Endothelial cell of umbilical vein (primary cell): ENCODE measurements at regions not wholly inside any gene's neighbourhood (a gene's known extent, or its start where the extent isn't known, plus 50 kb on each side); places are given as distances from the start of the nearest gene placed in this dataset.

Source experiments
- BruUV-seq: library from RNA; stranded (reverse); fragments of 400-500 nt; replicated peaks from 2 replicates; lab custom pipeline; 2021; lab: Mats Ljungman, UMichigan
- CTCF ChIA-PET: fragments of 300-600, 350-600 bp; sonication (Branson Sonifier 250); formaldehyde crosslinking; loops from one replicate; lab custom pipeline; 2021; ENCODE audit warnings: antibody characterized with exemption, inconsistent platforms; lab: Charles Lee
- POLR2A ChIA-PET: fragments of 300-600, 350-600 bp; sonication (Branson Sonifier 250); formaldehyde crosslinking; loops from one replicate; lab custom pipeline; 2021; ENCODE audit warnings: antibody characterized with exemption, inconsistent platforms; lab: Charles Lee
- DNase-seq: peaks from one replicate; pipeline ENCODE4 v3.0.0-alpha.2; 2011; ENCODE audit warnings: low read depth, low spot score
- FAIRE-seq: peaks from 2 replicates; lab custom pipeline; 2011; peaks lifted over from hg19 to GRCh38; lab: Jason Lieb, UNC
- H2AFZ ChIP-seq: 2 replicates; pipeline ENCODE4 v1.6.0; 2012; ENCODE audit warnings: low read depth, low read length, control low read depth, inconsistent platforms
- H3K27ac ChIP-seq: 2 replicates; pipeline ENCODE4 v1.5.1; 2011; ENCODE audit warnings: low read depth, mild to moderate bottlenecking, control low read depth, low read length, moderate library complexity; ENCODE audit not compliant: insufficient read depth
- H3K27me3 ChIP-seq, 2 experiments: 2 replicates each; pipeline versions ENCODE4 v1.6.0 to v1.6.1; 2011; ENCODE audit warnings: low read length in 2 of 2, mixed read lengths in 1 of 2; ENCODE audit not compliant: control insufficient read depth in 2 of 2, insufficient read depth in 2 of 2
- H3K36me3 ChIP-seq, 2 experiments: 2 replicates in 1 of 2; 3 replicates in 1 of 2; pipeline ENCODE4 v1.5.1; 2011; ENCODE audit warnings: low read length in 2 of 2, mild to moderate bottlenecking in 1 of 2, moderate library complexity in 1 of 2; ENCODE audit not compliant: control insufficient read depth in 2 of 2, insufficient read depth in 2 of 2; ENCODE audit errors: extremely low read depth in 1 of 2
- H3K4me1 ChIP-seq: 3 replicates; pipeline ENCODE4 v1.5.1; 2011; ENCODE audit warnings: mild to moderate bottlenecking, low read length; ENCODE audit not compliant: control insufficient read depth, insufficient read depth; ENCODE audit errors: extremely low read depth
- H3K4me2 ChIP-seq: 2 replicates; pipeline ENCODE4 v1.6.1; 2011; ENCODE audit warnings: low read length, control low read depth, mixed read lengths; ENCODE audit not compliant: insufficient read depth
- H3K4me3 ChIP-seq, 3 experiments: fragments of 200-600 bp in 1 of 3; sonication (generic), shearing (Covaris generic) in 1 of 3; replicated peaks in 1 of 3; 2 replicates each; pipeline ENCODE4 v1.5.1; 2011 to 2016; ENCODE audit warnings: control low read depth in 3 of 3, low read length in 3 of 3, mild to moderate bottlenecking in 2 of 3, inconsistent platforms in 1 of 3, low read depth in 1 of 3, moderate library complexity in 1 of 3; ENCODE audit not compliant: insufficient read depth in 1 of 3
- H3K79me2 ChIP-seq: 2 replicates; pipeline ENCODE4 v1.6.0; 2012; ENCODE audit warnings: low read length, inconsistent platforms; ENCODE audit not compliant: control insufficient read depth, insufficient read depth
- H3K9ac ChIP-seq: replicated peaks from 2 replicates; pipeline ENCODE3; 2011; ENCODE audit warnings: low read length, control low read depth; ENCODE audit not compliant: insufficient read depth; ENCODE audit errors: extremely low read depth
- H3K9me1 ChIP-seq: replicated peaks from 3 replicates; pipeline ENCODE4 v1.6.0; 2011; ENCODE audit warnings: mild to moderate bottlenecking, low read length; ENCODE audit not compliant: control insufficient read depth, insufficient read depth; ENCODE audit errors: extremely low read depth
- H3K9me3 ChIP-seq: replicated peaks from 2 replicates; pipeline ENCODE4 v1.5.1; 2012; ENCODE audit warnings: low read length, inconsistent platforms; ENCODE audit not compliant: control insufficient read depth, insufficient read depth
- H4K20me1 ChIP-seq: replicated peaks from 2 replicates; pipeline ENCODE3; 2011; ENCODE audit warnings: mild to moderate bottlenecking, low read length; ENCODE audit not compliant: control insufficient read depth, insufficient read depth; ENCODE audit errors: extremely low read depth
- CTCF ChIP-seq, 2 donors: IDR thresholded peaks; 1 replicate in 1 of 2; 2 replicates in 1 of 2; pipeline ENCODE4 v1.5.1; 2011; ENCODE audit warnings: low read length in 2 of 2, mild to moderate bottlenecking in 2 of 2, moderate library complexity in 2 of 2, control low read depth in 1 of 2, inconsistent platforms in 1 of 2, low read depth in 1 of 2; ENCODE audit not compliant: insufficient read depth in 1 of 2; ENCODE audit errors: extremely low read depth in 1 of 2
- FOS ChIP-seq: IDR thresholded peaks from 2 replicates; pipeline ENCODE4 v1.6.1; 2011; ENCODE audit warnings: mild to moderate bottlenecking, low read length, moderate library complexity, borderline replicate concordance; ENCODE audit not compliant: insufficient read depth
- GATA2 ChIP-seq: IDR thresholded peaks from 2 replicates; pipeline ENCODE4 v1.7.0; 2011; ENCODE audit warnings: low read depth, mild to moderate bottlenecking, moderate library complexity, mixed read lengths, low read length; ENCODE audit not compliant: insufficient read length, insufficient read depth
- JUN ChIP-seq: IDR thresholded peaks from 2 replicates; pipeline ENCODE4 v1.6.1; 2011; ENCODE audit warnings: borderline replicate concordance, low read depth; ENCODE audit not compliant: insufficient read length, insufficient read depth
- MAX ChIP-seq: IDR thresholded peaks from 2 replicates; pipeline ENCODE4 v1.6.1; 2011; ENCODE audit not compliant: insufficient read depth, insufficient read length
- MYC ChIP-seq: IDR thresholded peaks from one replicate; pipeline ENCODE4 v1.6.1; 2011; ENCODE audit warnings: mild to moderate bottlenecking, low read depth, low read length
- POLR2A ChIP-seq: IDR thresholded peaks from 2 replicates; pipeline ENCODE4 v1.6.1; 2012; ENCODE audit warnings: low read depth, mild to moderate bottlenecking, control low read depth, low read length
- POLR2AphosphoS5 ChIP-seq: IDR thresholded peaks from 2 replicates; pipeline ENCODE4 v1.6.1; 2012; ENCODE audit warnings: low read depth, mild to moderate bottlenecking, control low read depth, low read length, moderate library complexity; ENCODE audit not compliant: insufficient read depth
- dilution Hi-C: fragments of 300-500 bp; cut with MboI; formaldehyde crosslinking; loops from one replicate; pipeline ENCODE4 v1.15.0; 2019; ENCODE audit warnings: low sequenced_read_pairs; ENCODE audit not compliant: extremely low pct_ligation_motif_present
- intact Hi-C: fragments of 100-400 bp; cut with micrococcal nuclease; formaldehyde crosslinking; loops from one replicate; pipeline ENCODE4 v1.10.0; 2022

- FAIRE-seq (no peak), DNase-seq (no peak)
- no peaks in the 10 kb centered on the region for H3K9me1 ChIP-seq
- H3K27me3 ChIP-seq: peaks cover 0 to 4% of the 10 kb centered on the region in 2 experiments
- no peak overlapping the region for H3K9ac ChIP-seq
- ChIA-PET POLR2A (no interaction called here), CTCF (no interaction called here)
- dilution Hi-C loops: no loop called here
- no TSS peak for BruUV-seq
- H3K4me2 ChIP-seq: no peak overlapping the region
- no peaks in the 10 kb centered on the region for H3K9me3 ChIP-seq
- no peaks in the 10 kb centered on the region for H3K79me2 ChIP-seq
- H3K4me3 ChIP-seq: no peak overlapping the region
- intact Hi-C loops: loop anchor here (5.0 kb wide), 2 partner anchors 659 to 859 kb away; no protein-coding TSS in a partner anchor
- H3K36me3 ChIP-seq: no peaks in the 10 kb centered on the region
- H3K4me1 ChIP-seq: no peaks in the 10 kb centered on the region
- H4K20me1 ChIP-seq: no peaks in the 10 kb centered on the region
- no peak overlapping the region for H3K27ac ChIP-seq
- H2AFZ ChIP-seq: no peak overlapping the region
- TF ChIP-seq MYC (no peak), FOS (no peak), CTCF (IDR thresholded peaks at IDR 0.05; ENCODE audit: extremely low read depth in 1 of 2, insufficient read depth in 1 of 2, low read depth in 1 of 2, low read length in 2 of 2) (no peak), POLR2A (no peak), MAX (no peak), JUN (no peak), GATA2 (no peak), POLR2AphosphoS5 (no peak)
Measured at GRCh38 chr1:187267827-187268226, 439.1 kb downstream of the PLA2G4A start.
